Activated CD4-positive, alpha-beta memory T cell treated with anti-CD3 and anti-CD28 coated beads for 36 hours (primary cell): ENCODE measurements at regions not wholly inside any gene's neighbourhood (a gene's known extent, or its start where the extent isn't known, plus 50 kb on each side); places are given as distances from the start of the nearest gene placed in this dataset.

Source experiments
- CTCF ChIA-PET: fragments of 350-600 bp; sonication (Branson Sonifier 250); formaldehyde crosslinking; loops from one replicate; lab custom pipeline; 2021; ENCODE audit warnings: antibody characterized with exemption, inconsistent platforms; lab: Charles Lee
- POLR2A ChIA-PET: fragments of 350-600 bp; sonication (Branson Sonifier 250); formaldehyde crosslinking; loops from one replicate; lab custom pipeline; 2021; ENCODE audit warnings: antibody characterized with exemption; lab: Charles Lee
- DNase-seq: peaks from one replicate; pipeline ENCODE4 v3.0.0-alpha.2; 2020
- H3K27ac Mint-ChIP-seq: one replicate; pipeline ENCODE4 v1.8.0; 2021; ENCODE audit warnings: mixed read lengths
- H3K27me3 Mint-ChIP-seq: one replicate; pipeline ENCODE4 v1.8.0; 2021; ENCODE audit warnings: mixed read lengths
- H3K36me3 Mint-ChIP-seq: one replicate; pipeline ENCODE4 v1.8.0; 2021; ENCODE audit warnings: mixed read lengths
- H3K4me1 Mint-ChIP-seq: one replicate; pipeline ENCODE4 v1.8.0; 2021; ENCODE audit warnings: low read depth, mixed read lengths
- H3K4me3 Mint-ChIP-seq: one replicate; pipeline ENCODE4 v1.8.0; 2021; ENCODE audit warnings: mild to moderate bottlenecking, mixed read lengths
- H3K9me3 Mint-ChIP-seq: one replicate; pipeline ENCODE4 v1.8.0; 2021; ENCODE audit warnings: mixed read lengths
- intact Hi-C: fragments of 100-400 bp; cut with micrococcal nuclease; formaldehyde crosslinking; loops from one replicate; pipeline ENCODE4 v1.15.1; 2023

- no peaks in the 10 kb centered on the region for H3K4me1 Mint-ChIP-seq
- POLR2A ChIA-PET, result no interaction called here
- CTCF ChIA-PET, result no interaction called here
- no peaks in the 10 kb centered on the region for H3K36me3 Mint-ChIP-seq
- peaks cover 13% of the 10 kb centered on the region for H3K27me3 Mint-ChIP-seq
- no peaks in the 10 kb centered on the region for H3K9me3 Mint-ChIP-seq
- H3K27ac Mint-ChIP-seq, result no peak overlapping the region
- intact Hi-C loops, result no loop called here
- no peak for DNase-seq
- H3K4me3 Mint-ChIP-seq, result no peak overlapping the region
Measured at GRCh38 chr4:81375745-81376144, 96.0 kb downstream of the RASGEF1B start.

GRCh38 chr4:81369886-81370285 is 101.8 kb downstream of the RASGEF1B start:
- POLR2A ChIA-PET, result no interaction called here
- no peaks in the 10 kb centered on the region for H3K36me3 Mint-ChIP-seq
- H3K9me3 Mint-ChIP-seq, result no peaks in the 10 kb centered on the region
- H3K4me1 Mint-ChIP-seq, result no peaks in the 10 kb centered on the region
- H3K27me3 Mint-ChIP-seq, result peaks cover 2% of the 10 kb centered on the region
- H3K27ac Mint-ChIP-seq, result no peak overlapping the region
- intact Hi-C loops, result no loop called here
- DNase-seq, result no peak
- CTCF ChIA-PET, result interaction anchor here (0.9 to 1.4 kb wide), 2 partner anchors 17 to 18 kb away, joined by 3 to 4 read pairs; no protein-coding TSS in a partner anchor
- H3K4me3 Mint-ChIP-seq, result no peak overlapping the region

GRCh38 chr4:81366779-81367178 is 104.9 kb downstream of the RASGEF1B start:
- intact Hi-C loops, result no loop called here
- H3K9me3 Mint-ChIP-seq, result no peaks in the 10 kb centered on the region
- no peaks in the 10 kb centered on the region for H3K36me3 Mint-ChIP-seq
- H3K27me3 Mint-ChIP-seq, result peaks cover 4% of the 10 kb centered on the region
- CTCF ChIA-PET, result interaction anchor here (1.1 kb wide), 1 partner anchor 297 kb away, joined by 3 read pairs; no protein-coding TSS in a partner anchor
- no peaks in the 10 kb centered on the region for H3K4me1 Mint-ChIP-seq
- H3K27ac Mint-ChIP-seq, result no peak overlapping the region
- H3K4me3 Mint-ChIP-seq, result no peak overlapping the region
- POLR2A ChIA-PET, result no interaction called here
- no peak for DNase-seq

- H3K4me1 Mint-ChIP-seq, result peaks cover 2% of the 10 kb centered on the region
- H3K36me3 Mint-ChIP-seq, result no peaks in the 10 kb centered on the region
- H3K27me3 Mint-ChIP-seq, result peaks cover 13% of the 10 kb centered on the region
- H3K27ac Mint-ChIP-seq, result no peak overlapping the region
- no peak for DNase-seq
- no peak overlapping the region for H3K4me3 Mint-ChIP-seq
- H3K9me3 Mint-ChIP-seq, result no peaks in the 10 kb centered on the region
- CTCF ChIA-PET, result interaction anchor here (2.1 kb wide), 1 partner anchor 9 kb away, joined by 9 read pairs; no protein-coding TSS in a partner anchor
- intact Hi-C loops, result no loop called here
- POLR2A ChIA-PET, result no interaction called here
Measured at GRCh38 chr4:81360737-81361136, 111.0 kb downstream of the RASGEF1B start.

- Mint-ChIP-seq H3K9me3 (no peaks in the 10 kb centered on the region), H3K4me3 (no peak overlapping the region), H3K27ac (no peak overlapping the region), H3K36me3 (no peaks in the 10 kb centered on the region), H3K27me3 (peaks cover 13% of the 10 kb centered on the region), H3K4me1 (peaks cover 2% of the 10 kb centered on the region)
- intact Hi-C loops, result loop anchor here (10.0 kb wide), 1 partner anchor 994 kb away; no protein-coding TSS in a partner anchor
- DNase-seq, result no peak
- ChIA-PET POLR2A (no interaction called here), CTCF (no interaction called here)
Measured at GRCh38 chr4:81359207-81359606, 112.5 kb downstream of the RASGEF1B start.

- H3K4me3 Mint-ChIP-seq, result no peak overlapping the region
- CTCF ChIA-PET, result no interaction called here
- no peak overlapping the region for H3K27ac Mint-ChIP-seq
Measured at GRCh38 chr4:81358154-81358553, 113.6 kb downstream of the RASGEF1B start.

GRCh38 chr4:81356621-81357020 is 115.1 kb downstream of the RASGEF1B start:
- intact Hi-C loops, result loop anchor here (10.0 kb wide), 1 partner anchor 992 kb away; no protein-coding TSS in a partner anchor
- ChIA-PET POLR2A (no interaction called here), CTCF (no interaction called here)
- DNase-seq, result no peak
- Mint-ChIP-seq H3K27ac (no peak overlapping the region), H3K9me3 (no peaks in the 10 kb centered on the region), H3K4me3 (no peak overlapping the region), H3K36me3 (no peaks in the 10 kb centered on the region), H3K27me3 (peaks cover 10% of the 10 kb centered on the region), H3K4me1 (peaks cover 2% of the 10 kb centered on the region)

More at GRCh38 chr4:81358154-81358553, 113.6 kb downstream of the RASGEF1B start:
- peaks cover 2% of the 10 kb centered on the region for H3K4me1 Mint-ChIP-seq
- no peaks in the 10 kb centered on the region for H3K9me3 Mint-ChIP-seq
- intact Hi-C loops, result loop anchor here (10.0 kb wide), 1 partner anchor 993 kb away; no protein-coding TSS in a partner anchor
- POLR2A ChIA-PET, result no interaction called here
- peaks cover 13% of the 10 kb centered on the region for H3K27me3 Mint-ChIP-seq
- H3K36me3 Mint-ChIP-seq, result no peaks in the 10 kb centered on the region
- no peak for DNase-seq

- Mint-ChIP-seq H3K9me3 (no peaks in the 10 kb centered on the region), H3K27me3 (peaks cover 8% of the 10 kb centered on the region), H3K36me3 (no peaks in the 10 kb centered on the region), H3K4me1 (no peaks in the 10 kb centered on the region), H3K27ac (no peak overlapping the region), H3K4me3 (no peak overlapping the region)
- intact Hi-C loops, result loop anchor here (10.0 kb wide), 1 partner anchor 990 kb away; no protein-coding TSS in a partner anchor
- POLR2A ChIA-PET, result no interaction called here
- CTCF ChIA-PET, result interaction anchor here (1.0 to 1.4 kb wide), 2 partner anchors 285 to 1367 kb away, joined by 3 to 5 read pairs; no protein-coding TSS in a partner anchor
- DNase-seq, result no peak
Measured at GRCh38 chr4:81355136-81355535, 116.6 kb downstream of the RASGEF1B start.

GRCh38 chr4:81353861-81354260 is 117.8 kb downstream of the RASGEF1B start:
- ChIA-PET CTCF (interaction anchor here (1.0 kb wide), 1 partner anchor 16 kb away, joined by 3 read pairs; no protein-coding TSS in a partner anchor), POLR2A (no interaction called here)
- DNase-seq, result no peak
- H3K36me3 Mint-ChIP-seq, result no peaks in the 10 kb centered on the region
- no peaks in the 10 kb centered on the region for H3K9me3 Mint-ChIP-seq
- H3K4me3 Mint-ChIP-seq, result no peak overlapping the region
- no peak overlapping the region for H3K27ac Mint-ChIP-seq
- no peaks in the 10 kb centered on the region for H3K4me1 Mint-ChIP-seq
- peaks cover 8% of the 10 kb centered on the region for H3K27me3 Mint-ChIP-seq
- intact Hi-C loops, result loop anchor here (10.0 kb wide), 1 partner anchor 989 kb away; no protein-coding TSS in a partner anchor

GRCh38 chr4:81352446-81352835 is 119.3 kb downstream of the RASGEF1B start:
- H3K4me1 Mint-ChIP-seq, result no peaks in the 10 kb centered on the region
- intact Hi-C loops, result loop anchor here (10.0 kb wide), 1 partner anchor 988 kb away; no protein-coding TSS in a partner anchor
- H3K27me3 Mint-ChIP-seq, result peaks cover 5% of the 10 kb centered on the region
- ChIA-PET POLR2A (no interaction called here), CTCF (interaction anchor here (0.8 to 2.9 kb wide), 17 partner anchors 9 to 683 kb away, joined by 3 to 54 read pairs (median 5); no protein-coding TSS in a partner anchor)
- H3K27ac Mint-ChIP-seq, result no peak overlapping the region
- H3K36me3 Mint-ChIP-seq, result no peaks in the 10 kb centered on the region
- DNase-seq, result no peak
- H3K9me3 Mint-ChIP-seq, result no peaks in the 10 kb centered on the region
- no peak overlapping the region for H3K4me3 Mint-ChIP-seq

GRCh38 chr4:81351654-81352445 is 119.9 kb downstream of the RASGEF1B start:
- CTCF ChIA-PET, result interaction anchor here (0.6 to 2.9 kb wide), 29 partner anchors 8 to 684 kb away, joined by 3 to 54 read pairs (median 4); no protein-coding TSS in a partner anchor
- H3K4me1 Mint-ChIP-seq, result no peaks in the 10 kb centered on the region

GRCh38 chr4:81350040-81350439 is 121.7 kb downstream of the RASGEF1B start:
- CTCF ChIA-PET, result interaction anchor here (1.1 to 2.9 kb wide), 2 partner anchors 280 to 919 kb away, joined by 4 to 54 read pairs; no protein-coding TSS in a partner anchor
- H3K4me1 Mint-ChIP-seq, result no peaks in the 10 kb centered on the region

More at GRCh38 chr4:81351654-81352445, 119.9 kb downstream of the RASGEF1B start:
- Mint-ChIP-seq H3K36me3 (no peaks in the 10 kb centered on the region), H3K27ac (no peak overlapping the region), H3K27me3 (peaks cover 3% of the 10 kb centered on the region), H3K4me3 (no peak overlapping the region), H3K9me3 (no peaks in the 10 kb centered on the region)
- POLR2A ChIA-PET, result no interaction called here
- DNase-seq, result peak; percentile 75
- intact Hi-C loops, result loop anchor here (1.0 to 10.0 kb wide), 2 partner anchors 283 to 987 kb away; no protein-coding TSS in a partner anchor

More at GRCh38 chr4:81350040-81350439, 121.7 kb downstream of the RASGEF1B start:
- Mint-ChIP-seq H3K4me3 (no peak overlapping the region), H3K27ac (no peak overlapping the region), H3K36me3 (no peaks in the 10 kb centered on the region), H3K9me3 (no peaks in the 10 kb centered on the region), H3K27me3 (peaks cover 1% of the 10 kb centered on the region)
- intact Hi-C loops, result loop anchor here (10.0 kb wide), 1 partner anchor 985 kb away; no protein-coding TSS in a partner anchor
- DNase-seq, result no peak
- POLR2A ChIA-PET, result no interaction called here
